Fibroblast of peridontal ligament (primary cell): ENCODE measurements at regions not wholly inside any gene's neighbourhood (a gene's known extent, or its start where the extent isn't known, plus 50 kb on each side); places are given as distances from the start of the nearest gene placed in this dataset.
"Not testable (repeated sequence)": the region's sequence is repeated elsewhere in the genome, so short reads cannot be mapped to it uniquely, and the experiment has no call there.

Source experiments
- DNase-seq: peaks from one replicate; pipeline ENCODE4 v3.0.0-alpha.2; 2010; ENCODE audit errors: extremely low read depth

DNA sequence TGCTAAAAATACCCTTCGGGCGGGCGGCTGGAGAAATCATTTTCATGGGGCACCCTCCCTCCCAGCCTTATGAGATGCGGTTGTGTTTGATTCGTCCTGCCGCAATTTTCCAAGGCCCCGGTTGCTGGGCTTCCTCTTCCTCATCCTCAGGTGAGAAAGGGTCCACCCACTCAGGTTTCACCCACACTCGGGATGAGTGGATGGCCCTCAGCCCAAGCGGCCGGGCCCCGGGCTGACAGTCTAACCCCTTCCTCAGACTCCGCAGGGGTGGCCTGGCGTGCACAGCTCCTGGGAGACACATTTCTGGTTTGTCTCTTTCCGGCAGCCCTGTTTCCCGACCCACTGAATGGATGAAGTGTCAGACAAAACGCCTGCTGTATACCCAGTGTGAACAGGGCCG is 116.5 kb upstream of the LRPAP1 start:
- no peak for DNase-seq

DNA sequence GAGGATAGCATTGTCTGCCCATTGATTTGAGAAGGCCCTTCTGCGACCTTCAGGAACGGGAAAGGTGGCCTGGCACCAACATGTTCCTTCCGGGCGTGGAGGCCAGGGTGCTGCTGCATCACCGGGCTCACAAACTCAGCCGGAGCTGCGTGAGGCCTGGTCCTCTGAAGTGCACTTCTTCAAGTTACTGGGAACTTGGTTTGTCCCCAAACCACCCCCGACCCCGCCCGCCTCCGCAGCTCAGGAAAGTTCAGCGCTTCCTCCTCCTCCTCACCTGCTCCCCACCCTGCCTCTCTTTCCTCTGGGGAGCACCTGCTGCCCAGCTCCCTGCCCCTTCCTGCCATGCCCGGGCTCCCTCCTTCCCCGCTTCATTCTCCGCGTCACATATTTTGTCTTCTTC is 116.0 kb upstream of the LRPAP1 start:
- no peak for DNase-seq

DNA sequence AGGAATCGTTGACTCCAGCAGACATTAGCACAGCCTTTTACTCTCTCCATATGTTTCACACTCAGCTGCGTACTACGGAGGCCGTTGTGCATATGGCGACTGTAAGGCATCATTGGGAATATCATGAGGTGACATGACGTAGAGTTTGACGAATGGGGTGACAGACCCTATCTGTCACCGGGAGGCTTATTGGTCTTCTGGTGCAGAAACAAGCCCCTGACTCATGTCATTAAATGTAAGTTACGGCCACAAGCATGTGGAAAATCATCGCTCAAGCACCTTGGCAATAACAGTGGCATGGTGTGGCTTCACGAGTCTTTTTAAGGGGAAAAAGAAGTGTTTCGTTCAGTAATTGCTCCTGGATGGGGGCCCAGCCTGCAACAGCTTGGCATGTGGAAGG is 115.2 kb upstream of the LRPAP1 start:
- DNase-seq: no peak

DNA sequence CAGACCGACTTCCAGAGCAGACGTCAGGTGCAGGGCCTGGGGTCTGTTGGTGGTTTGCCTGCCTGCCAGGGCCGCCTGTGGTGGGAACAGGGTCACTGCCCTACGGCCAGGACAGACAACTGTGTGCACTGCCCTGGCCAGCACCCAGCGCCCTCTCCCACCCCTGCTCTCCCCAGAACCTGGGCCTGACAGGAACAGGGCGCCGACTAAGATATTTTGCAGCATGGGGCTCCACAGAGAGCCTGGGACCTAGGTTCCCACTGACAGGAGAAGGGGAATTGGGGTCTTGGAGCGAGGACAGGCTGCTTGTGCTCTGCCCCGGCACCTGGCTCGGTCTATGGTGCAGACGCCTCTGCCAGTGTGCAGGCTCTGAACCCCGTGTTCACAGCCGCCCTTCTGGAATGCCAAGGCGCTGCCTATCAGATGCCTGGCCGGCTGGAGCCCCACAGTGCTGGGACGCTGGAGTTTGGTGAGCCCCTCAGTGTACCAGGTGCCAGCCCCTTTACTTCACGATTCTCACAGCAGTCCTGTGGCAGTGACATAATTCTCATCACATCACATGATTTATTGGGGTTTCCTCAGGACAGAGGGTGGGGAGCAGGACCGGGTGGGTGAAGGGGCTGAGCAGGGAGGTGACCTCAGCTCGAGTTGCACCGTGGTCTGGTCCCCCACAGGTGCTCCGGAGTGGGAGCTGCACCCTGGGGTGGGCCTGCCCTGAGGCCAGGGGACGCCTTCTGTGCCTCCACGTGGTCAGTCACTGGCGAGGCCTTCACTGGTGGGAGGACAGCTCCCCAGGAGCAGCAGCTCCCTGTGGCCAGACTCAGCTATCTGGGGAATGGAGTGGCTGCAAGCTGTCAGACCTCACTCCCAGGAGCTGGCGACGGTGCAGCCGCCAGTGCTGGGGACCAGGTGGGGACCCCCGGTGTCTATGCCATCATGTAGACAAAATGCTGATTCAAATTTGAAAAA is 113.8 kb upstream of the LRPAP1 start:
- no peak for DNase-seq

DNA sequence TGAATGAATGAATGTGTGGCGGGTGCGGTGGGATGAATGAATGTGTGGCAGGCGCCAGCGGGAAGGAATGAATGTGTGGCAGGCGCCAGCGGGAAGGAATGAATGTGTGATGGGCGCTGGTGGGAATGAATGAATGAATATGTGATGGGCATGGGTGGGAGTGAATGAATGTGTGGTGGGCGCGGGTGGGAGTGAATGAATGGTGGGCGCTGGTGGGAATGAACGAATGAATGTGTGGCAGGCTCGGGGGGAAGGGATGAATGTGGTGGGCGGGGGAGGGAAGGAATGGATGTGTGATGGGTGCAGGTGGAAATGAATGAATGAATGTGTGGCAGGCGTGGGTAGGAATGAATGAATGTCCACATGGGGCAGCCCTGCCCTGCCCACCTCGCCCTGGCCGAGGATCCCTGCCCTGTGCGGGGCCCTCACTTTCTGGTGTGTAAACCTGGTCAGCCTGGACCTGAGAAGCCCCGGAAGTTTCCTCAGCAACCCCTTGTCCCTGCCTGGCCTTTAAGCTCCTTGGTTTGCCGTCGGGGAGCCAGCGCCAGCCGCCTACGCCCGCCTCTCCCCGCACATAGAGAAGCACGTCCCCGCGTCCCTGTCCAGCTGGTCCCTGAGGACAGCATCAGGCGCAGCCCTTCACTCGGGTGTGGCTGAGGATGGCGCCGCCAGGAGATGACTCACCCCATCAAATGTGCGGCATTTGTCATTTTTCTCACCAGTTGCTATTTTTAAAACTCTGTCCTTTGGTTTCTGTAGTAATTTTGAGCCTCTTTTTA is 112.8 kb upstream of the LRPAP1 start:
- DNase-seq: no peak

DNA sequence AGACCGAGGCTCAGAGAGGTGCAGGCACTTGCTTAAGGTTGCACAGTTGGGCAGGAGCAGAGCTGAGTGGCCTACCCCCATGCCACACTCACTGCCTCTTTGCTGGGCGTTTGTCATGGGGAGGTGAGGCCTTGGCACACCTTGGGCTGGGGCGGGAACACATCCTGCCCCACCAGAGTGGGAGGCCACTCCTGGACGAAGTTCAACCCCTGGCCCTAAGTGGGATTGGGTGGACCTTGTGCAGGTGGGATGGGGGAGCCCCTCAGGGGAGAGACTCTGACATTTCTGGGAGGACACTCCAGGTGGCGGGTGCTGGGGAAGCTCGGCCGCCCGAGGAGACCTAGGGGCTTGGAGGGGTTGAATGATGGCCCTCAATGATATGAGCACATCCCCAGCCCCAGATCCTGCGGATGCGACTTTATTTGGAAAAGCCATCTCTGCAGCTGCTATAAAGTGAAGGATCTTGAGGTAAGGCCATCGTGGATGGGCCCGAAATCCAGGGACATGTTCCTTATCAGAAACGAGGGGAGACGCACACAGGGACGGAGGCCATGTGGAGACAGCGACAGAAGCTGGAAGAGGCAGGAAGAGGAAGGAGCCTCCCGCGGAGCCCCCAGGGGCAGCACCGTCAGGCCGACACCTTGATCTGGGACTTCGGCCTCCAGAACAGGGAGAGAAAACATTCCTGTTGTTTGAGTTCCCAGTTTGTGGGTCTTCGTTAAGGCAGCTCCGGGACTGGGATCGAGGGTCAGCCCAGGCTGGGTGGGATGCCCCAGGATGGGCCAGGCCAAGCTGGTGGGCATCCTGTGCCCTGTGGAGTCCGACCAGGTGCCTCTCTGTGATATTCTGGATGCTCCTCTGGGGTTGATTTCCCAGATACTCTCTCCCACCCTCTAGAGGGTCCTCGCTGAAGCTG is 111.6 kb upstream of the LRPAP1 start:
- no peak for DNase-seq

DNA sequence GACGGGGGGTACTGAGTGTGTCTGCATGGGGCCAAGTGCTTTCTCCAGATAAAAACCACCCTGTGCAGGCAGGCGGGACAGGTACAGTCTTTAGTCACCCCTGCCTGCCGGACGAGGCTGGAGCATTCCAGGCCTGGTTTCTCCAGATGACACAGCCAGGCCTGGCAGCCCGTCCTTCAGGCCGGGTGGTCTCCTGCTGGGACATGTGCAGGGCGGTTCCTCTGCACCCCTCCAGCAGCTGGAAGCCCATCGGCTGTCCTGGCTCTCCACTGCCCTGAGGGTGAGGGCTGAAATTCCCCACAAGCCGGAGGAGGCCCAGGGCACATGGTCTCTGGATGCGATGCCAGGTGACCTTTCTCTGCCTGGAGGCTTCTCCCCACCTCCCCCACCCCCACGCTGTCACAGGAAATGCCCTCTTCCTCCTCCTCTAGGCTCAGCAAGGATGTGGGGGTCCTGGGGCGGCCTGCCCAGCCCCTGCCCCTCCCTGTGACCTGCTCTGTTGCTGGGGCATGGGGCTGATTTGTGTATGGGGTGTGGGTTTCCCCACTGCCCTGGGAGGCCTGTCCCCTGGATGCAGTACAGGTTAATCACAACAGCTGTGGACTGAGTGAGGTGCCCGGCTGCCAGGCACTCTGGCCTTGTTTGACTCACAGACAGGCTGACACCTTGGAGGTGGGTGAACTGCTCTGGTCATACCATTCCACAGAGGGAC is 110.7 kb upstream of the LRPAP1 start:
- DNase-seq: no peak

DNA sequence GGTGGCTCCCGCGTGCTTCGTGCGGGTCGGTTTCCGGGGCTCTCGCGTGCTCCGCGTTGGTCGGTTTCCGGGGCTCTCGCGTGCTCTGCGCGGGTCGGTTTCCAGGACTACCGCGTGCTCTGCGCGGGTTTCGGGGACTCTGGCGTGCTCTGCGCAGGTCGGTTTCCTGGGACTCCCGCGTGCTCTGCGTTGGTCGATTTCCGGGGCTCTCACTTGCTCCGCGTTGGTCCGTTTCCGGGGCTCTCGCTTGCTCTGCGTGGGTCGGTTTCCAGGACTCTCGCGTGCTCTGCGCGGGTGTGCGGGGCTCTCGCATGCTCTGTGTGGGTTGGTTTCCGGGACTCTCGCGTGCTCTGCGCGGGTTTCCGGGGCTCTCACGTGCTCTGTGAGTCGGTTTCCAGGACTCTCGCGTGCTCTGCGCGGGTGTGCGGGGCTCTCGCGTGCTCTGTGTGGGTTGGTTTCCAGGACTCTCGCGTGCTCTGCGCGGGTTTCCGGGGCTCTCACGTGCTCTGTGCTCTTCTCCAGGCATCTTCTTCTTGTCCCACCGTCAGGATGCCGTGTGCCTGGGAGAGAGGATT is 109.9 kb upstream of the LRPAP1 start:
- DNase-seq: no peak

DNA sequence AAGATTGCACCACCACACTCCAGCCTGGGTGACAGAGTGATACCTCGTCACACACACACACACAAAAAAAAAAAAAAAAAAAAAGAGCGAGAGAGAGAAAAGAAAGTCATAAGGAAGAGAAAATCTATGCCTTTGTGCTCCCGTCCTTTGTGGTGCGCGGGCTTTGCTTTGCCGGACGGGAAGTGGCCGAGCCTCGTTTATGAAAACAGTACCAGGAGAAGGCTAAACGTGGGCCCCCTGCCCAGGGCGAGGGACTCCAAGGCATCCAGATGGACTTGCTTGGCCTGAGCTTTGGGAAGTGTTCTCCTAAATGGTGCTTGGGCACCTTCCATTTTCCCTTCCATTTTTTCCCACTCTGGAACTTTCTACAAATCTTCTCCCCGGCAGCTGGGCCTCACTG is 109.3 kb upstream of the LRPAP1 start:
- no peak for DNase-seq

DNA sequence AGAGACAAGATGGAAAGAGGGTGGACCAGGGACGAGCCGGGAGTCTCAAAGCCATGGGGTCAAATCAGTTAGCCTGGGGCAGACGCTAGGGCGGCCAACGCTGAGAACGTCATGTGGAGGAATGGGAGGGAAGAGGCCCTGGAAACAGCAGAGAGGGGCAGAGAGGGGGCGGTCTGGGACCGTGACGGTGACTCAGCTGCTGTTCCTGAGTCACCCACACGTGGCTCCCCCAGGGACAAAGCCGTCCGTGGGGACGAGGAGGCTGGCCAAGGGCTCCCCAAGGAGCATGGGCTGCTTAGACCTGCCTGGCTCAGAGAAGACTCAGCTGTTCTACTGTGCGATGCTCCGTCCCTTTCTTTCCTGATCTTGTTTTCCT is 108.4 kb upstream of the LRPAP1 start:
- no peak for DNase-seq

DNA sequence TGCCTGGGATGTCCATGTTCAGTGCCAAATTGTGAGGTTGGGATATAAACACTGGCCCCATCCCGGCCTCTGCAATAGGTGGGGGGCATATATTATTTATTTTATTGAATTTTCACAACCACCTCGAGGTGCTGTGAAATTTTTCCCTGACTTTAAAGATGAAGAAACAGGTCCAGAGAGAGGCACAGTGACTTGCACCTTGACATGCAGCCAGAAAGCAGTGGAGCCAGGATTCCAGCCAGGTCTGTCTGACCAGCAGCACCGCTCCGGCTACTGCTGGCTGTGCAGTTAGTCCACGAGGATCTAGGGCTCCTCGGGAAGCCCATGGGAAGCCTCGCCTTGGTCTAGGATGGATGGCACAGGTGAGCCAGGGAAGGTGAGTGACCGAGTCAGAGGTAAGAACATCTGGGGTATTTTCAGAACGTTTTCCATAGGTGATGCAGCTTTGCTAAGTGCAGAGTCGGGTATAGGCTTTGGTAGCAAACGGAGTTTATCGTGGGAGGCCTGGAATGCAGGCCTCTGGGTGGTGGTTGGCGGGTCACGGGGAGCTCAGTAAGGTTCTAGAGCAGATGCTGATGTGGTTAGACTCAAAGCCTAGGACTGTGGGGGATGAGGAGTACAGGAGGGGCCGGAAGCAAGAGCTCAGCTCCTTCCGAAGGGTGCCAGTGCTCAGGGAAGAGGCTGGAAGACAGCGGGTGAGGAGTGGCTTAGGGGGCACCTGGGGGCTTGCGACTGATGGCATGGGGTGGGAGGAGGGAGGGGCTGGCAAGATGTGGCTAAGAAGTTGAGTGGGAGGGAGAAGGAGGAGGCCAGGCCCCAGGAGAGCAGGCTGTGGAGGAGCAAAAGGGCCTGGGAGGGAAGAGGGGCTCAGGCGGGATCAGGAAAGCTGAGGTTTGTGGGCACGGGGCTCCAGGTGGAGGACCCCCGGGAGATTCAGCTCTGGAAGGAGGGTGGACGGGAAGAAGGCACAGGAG is 107.7 kb upstream of the LRPAP1 start:
- DNase-seq: no peak

DNA sequence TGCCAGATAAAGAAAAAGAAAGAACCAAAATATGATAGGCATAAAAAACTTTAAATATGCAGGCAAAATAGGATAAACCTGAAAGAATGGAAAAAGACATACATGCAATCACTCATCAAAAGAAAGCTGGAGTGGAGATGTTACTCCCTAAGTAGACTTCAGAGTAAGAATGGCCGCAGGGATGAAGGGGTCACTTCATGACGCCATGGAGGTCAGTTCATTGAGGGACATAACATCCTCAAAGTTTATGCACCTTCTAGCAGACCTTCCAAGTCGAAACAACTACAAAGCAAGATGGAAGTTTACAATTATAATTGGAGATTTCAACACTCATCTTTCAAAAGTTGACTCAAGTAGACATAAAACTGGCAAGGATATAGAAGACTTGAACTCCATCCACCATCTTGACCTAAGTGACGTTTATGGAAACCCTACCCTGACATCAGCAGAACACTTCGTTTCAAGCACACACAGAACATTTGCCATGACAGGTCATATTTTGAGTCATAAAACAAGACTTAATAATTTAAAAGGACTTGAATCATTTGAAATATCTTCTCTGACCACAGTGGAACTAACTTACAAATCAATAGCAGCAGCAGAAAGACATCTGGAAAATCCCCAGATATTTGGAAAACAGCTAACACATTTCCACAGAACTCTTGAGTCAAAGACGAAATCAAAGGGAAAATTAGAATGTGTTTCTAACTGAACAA is 106.0 kb upstream of the LRPAP1 start:
- no peak for DNase-seq

DNA sequence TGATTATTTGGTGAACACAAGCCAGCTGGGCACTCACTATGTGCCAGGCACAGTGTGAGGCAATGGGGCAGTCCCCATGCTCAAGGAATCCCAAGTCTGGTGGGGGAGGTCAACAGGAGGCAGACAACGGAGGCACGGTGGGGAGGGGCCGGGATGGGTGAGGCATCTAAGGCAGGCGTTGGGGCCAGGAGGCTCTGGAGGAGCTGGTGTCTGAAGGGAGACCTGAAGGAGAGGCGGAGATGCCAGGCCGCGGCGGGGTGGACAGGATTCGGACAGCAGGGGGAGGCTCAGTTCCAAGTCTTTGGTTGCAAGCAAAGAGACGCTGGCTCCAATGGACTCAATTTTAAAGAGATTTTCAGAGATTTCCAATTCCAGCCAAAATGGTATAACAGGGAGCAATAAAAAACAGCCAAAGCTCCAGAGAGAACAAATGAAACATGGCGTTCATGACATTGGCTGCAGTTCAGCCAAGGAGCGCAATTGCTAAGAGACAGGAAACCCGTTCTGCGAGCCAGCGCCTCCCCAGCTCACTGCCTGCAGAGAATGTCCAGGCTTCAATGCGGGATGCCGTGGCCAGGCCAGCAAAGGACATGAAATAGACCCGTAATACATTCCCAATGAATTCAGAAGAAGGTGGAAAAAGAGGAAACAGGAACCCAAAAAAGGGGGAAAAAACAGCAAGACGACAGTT is 105.2 kb upstream of the LRPAP1 start:
- no peak for DNase-seq

DNA sequence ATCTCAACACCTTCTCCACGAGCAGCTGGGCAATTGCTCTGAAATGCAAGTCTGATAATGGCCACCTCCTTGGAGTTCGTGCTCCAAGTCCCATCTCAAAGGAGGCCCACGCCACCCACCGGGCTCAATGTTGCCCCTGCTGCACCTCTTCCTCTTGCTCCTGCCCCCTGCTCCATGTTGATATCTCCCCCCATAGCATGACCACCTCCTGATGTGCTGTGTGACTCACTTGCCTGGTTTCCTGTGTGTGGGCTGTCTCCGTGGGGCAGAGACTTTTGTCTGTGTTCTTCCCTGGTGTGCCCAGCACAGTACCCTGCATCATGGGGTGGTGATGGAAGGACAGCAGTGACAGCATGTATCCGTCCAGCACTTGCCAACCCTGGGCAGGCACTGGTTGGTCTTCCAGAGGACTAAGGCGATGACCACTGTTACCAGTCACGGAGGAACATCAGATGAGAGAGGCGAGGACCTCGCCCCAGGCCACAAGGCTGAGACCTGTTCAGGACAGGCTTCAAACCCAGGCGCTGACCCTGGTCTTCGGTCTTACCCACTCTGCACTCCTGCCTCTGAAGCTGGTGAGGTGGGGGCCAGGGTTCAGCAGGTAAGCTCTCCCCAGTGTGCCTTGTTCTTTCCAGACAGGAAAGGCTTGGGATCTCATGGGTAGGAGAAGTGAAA is 104.6 kb upstream of the LRPAP1 start:
- no peak for DNase-seq

DNA sequence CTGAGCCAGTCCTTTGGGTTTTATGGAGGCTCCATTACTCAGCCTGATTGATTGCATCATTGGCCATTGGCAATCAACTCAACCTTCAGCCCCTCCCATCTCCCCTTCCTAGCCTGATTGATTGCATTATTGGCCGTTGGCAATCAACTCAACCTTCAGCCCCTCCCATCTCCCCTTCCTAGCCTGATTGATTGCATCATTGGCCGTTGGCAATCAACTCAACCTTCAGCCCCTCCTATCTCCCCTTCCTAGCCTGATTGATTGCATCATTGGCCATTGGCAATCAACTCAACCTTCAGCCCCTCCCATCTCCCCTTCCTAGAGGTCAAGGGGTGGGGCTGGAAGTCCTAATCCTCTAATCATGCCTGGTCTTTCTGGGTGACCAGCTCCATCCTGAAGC is 103.8 kb upstream of the LRPAP1 start:
- not testable (repeated sequence) for DNase-seq

DNA sequence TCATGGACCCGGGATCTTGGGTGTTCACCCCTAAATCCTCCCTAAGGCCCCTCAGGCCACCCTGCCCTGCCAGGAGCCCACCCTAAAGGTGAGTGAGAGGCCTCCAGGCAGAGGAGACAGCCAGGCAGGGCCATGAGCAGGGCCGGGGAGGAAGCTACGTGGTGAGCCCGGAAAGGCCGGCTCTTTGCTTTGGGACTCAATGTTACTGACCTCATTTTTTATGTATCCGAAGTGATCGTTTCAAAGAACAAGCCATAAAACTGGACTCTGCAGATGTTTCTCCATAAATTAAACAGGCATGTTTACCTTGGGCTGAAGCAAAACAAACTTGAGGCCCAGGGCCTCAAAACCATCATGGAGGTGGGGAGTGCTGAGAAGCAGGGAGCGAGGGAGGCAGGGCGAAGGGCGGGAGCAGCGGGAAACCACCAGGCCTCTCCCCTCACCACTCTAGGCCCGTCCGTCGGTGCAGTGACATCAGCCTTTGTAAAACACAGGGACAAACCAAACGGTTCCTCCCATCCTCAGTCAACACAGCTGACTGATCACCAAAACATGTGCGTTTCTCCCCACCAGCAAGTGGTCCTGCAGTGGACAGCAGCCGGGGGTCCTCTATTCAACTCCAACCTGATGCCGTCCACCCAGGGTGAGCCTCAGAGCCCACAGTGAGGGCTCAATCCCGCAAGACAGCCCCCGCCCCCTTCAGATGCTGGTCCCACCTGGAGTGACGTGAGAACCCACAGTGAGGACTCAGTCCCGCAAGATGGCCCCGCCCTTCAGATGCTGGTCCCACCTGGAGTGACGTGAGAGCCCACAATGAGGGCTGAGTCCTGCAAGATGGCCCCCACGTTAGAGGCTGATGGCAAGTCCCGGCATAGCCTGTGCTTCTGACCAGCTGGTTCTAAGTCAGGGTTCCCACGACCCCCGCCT is 102.9 kb upstream of the LRPAP1 start:
- DNase-seq: no peak
